ENCODE measurements at regions not wholly inside any gene's neighbourhood (a gene's known extent, or its start where the extent isn't known, plus 50 kb on each side); places are given as distances from the start of the nearest gene placed in this dataset.

DNA sequence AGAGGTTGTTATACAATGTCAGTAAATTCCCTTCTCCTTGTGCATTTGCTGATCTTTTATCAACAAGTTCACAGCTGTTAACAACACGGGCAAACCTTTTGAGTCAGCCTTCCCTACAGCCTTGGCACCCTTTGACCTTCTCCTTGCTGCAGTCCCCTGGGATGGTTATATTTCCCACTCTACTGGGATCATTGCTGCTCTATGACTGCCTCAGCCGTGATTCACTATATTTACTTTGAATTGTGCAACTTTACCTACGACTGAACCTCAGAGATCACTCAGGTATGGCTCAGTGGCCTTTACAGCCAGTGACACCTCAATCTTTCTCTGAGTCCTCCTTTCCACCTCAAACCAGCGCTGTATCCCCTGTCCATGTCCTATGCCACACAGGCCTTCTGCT is 1293.3 kb downstream of the EPHA7 start:
- intact Hi-C loops (cut with micrococcal nuclease; ENCODE audit: unreplicated experiment) = loop anchor here (1.0 to 10.0 kb wide), 4 partner anchors 16 to 519 kb away; no protein-coding TSS in a partner anchor
- H3K9me3 Mint-ChIP-seq (ENCODE audit: unreplicated experiment) = no peaks in the 10 kb centered on the region
- H3K4me1 Mint-ChIP-seq (ENCODE audit: low read depth, unreplicated experiment) = peaks cover 18% of the 10 kb centered on the region
- Histone ChIP-seq H3K4me3 (ENCODE audit: low read depth, low read length) (no peak overlapping the region), H3K4me1 (peaks cover 13% of the 10 kb centered on the region), H3K9me3 (no peaks in the 10 kb centered on the region), H3K27me3 (replicated peaks; ENCODE audit: control insufficient read depth, insufficient read depth, low read length) (no peaks in the 10 kb centered on the region), H3K36me3 (ENCODE audit: control insufficient read depth, insufficient read depth, low read length) (no peaks in the 10 kb centered on the region)
- no peaks in the 10 kb centered on the region for H3K36me3 Mint-ChIP-seq (ENCODE audit: insufficient read depth, unreplicated experiment)
- TF ChIP-seq, protein P1, sequence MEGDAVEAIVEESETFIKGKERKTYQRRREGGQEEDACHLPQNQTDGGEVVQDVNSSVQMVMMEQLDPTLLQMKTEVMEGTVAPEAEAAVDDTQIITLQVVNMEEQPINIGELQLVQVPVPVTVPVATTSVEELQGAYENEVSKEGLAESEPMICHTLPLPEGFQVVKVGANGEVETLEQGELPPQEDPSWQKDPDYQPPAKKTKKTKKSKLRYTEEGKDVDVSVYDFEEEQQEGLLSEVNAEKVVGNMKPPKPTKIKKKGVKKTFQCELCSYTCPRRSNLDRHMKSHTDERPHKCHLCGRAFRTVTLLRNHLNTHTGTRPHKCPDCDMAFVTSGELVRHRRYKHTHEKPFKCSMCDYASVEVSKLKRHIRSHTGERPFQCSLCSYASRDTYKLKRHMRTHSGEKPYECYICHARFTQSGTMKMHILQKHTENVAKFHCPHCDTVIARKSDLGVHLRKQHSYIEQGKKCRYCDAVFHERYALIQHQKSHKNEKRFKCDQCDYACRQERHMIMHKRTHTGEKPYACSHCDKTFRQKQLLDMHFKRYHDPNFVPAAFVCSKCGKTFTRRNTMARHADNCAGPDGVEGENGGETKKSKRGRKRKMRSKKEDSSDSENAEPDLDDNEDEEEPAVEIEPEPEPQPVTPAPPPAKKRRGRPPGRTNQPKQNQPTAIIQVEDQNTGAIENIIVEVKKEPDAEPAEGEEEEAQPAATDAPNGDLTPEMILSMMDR (IDR thresholded peaks at IDR 0.05; ENCODE audit: insufficient read depth in 1 of 2, low read depth in 1 of 2, low read length in 1 of 2, severe bottlenecking in 1 of 2, unreplicated experiment in 1 of 2) = no peak
- peak overlapping the region; percentile 0 for H3K4me3 Mint-ChIP-seq (ENCODE audit: unreplicated experiment)
- POLR2A ChIA-PET = no interaction called here
- no TSS peak for BruUV-seq (replicated peaks)
- H3K27me3 Mint-ChIP-seq (ENCODE audit: insufficient read depth, unreplicated experiment) = no peaks in the 10 kb centered on the region
- CTCF ChIA-PET = no interaction called here
- peak overlapping the region; percentile 19 for H3K27ac Mint-ChIP-seq (ENCODE audit: unreplicated experiment)
- peak; percentile 56 to 57 for DNase-seq

DNA sequence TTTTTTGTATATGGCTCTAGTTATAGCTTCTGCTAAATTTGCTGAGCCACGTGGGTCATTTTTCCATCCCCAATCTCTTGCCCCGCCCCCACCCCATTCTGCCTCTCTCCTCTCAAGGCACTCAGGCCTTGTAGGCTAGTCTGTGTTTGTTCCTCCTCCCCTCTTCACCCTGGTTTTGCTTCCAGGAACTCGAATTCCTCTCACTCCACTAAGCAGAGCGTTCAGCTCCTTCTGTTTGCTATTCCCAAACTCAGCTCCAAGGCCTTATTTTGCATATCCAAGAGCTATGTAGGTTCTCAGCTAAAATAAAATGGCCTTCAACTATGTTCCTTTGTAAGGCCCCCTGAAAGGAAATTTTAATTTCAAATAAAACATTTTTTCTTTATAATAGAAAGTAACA is 1293.7 kb downstream of the EPHA7 start:
- CTCF ChIA-PET = no interaction called here
- POLR2A ChIA-PET = no interaction called here
- Mint-ChIP-seq H3K36me3 (ENCODE audit: insufficient read depth, unreplicated experiment) (no peaks in the 10 kb centered on the region), H3K4me3 (ENCODE audit: unreplicated experiment) (peak overlapping the region; percentile 0), H3K27me3 (ENCODE audit: insufficient read depth, unreplicated experiment) (no peaks in the 10 kb centered on the region), H3K4me1 (ENCODE audit: low read depth, unreplicated experiment) (peaks cover 18% of the 10 kb centered on the region), H3K9me3 (ENCODE audit: unreplicated experiment) (no peaks in the 10 kb centered on the region), H3K27ac (ENCODE audit: unreplicated experiment) (peak overlapping the region; percentile 19)
- no peak for DNase-seq
- peaks cover 13% of the 10 kb centered on the region for H3K4me1 ChIP-seq
- BruUV-seq (replicated peaks) = no TSS peak
- H3K9me3 ChIP-seq = no peaks in the 10 kb centered on the region
- no peaks in the 10 kb centered on the region for H3K27me3 ChIP-seq (replicated peaks; ENCODE audit: control insufficient read depth, insufficient read depth, low read length)
- H3K4me3 ChIP-seq (ENCODE audit: low read depth, low read length) = no peak overlapping the region
- intact Hi-C loops (cut with micrococcal nuclease; ENCODE audit: unreplicated experiment) = loop anchor here (1.0 to 10.0 kb wide), 4 partner anchors 15 to 519 kb away; no protein-coding TSS in a partner anchor
- H3K36me3 ChIP-seq (ENCODE audit: control insufficient read depth, insufficient read depth, low read length) = no peaks in the 10 kb centered on the region
- TF ChIP-seq, protein P1 (IDR thresholded peaks at IDR 0.05; ENCODE audit: insufficient read depth in 1 of 2, low read depth in 1 of 2, low read length in 1 of 2, severe bottlenecking in 1 of 2, unreplicated experiment in 1 of 2) = no peak

DNA sequence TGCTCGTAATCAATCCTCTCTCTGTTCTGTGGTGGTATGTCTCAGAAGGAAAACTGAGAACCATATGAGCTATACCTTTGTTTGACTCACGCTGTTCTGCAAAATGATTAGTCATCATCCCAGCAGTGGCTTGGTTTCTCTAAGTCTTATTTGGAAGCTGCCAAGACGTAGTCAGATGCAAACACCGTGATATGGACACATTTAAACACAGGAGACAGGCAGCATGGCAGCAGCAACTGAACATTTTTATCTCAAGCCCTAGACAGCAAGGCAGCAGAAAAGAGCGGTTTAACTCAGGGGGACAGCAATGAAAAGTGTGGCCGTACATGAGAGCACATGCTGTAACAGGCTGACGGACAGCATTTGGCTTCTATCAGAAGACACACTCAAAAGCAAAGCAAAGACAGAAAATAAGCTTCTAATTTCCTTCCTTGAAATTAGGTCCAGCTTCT is 1295.1 kb downstream of the EPHA7 start:
- intact Hi-C loops (cut with micrococcal nuclease; ENCODE audit: unreplicated experiment) = loop anchor here (10.0 kb wide), 2 partner anchors 131 to 521 kb away; no protein-coding TSS in a partner anchor
- Histone ChIP-seq H3K4me1 (peaks cover 13% of the 10 kb centered on the region), H3K36me3 (ENCODE audit: control insufficient read depth, insufficient read depth, low read length) (no peaks in the 10 kb centered on the region), H3K4me3 (ENCODE audit: low read depth, low read length) (no peak overlapping the region), H3K27me3 (replicated peaks; ENCODE audit: control insufficient read depth, insufficient read depth, low read length) (no peaks in the 10 kb centered on the region), H3K9me3 (no peaks in the 10 kb centered on the region)
- no peaks in the 10 kb centered on the region for H3K9me3 Mint-ChIP-seq (ENCODE audit: unreplicated experiment)
- peaks cover 3% of the 10 kb centered on the region for H3K27me3 Mint-ChIP-seq (ENCODE audit: insufficient read depth, unreplicated experiment)
- H3K27ac Mint-ChIP-seq (ENCODE audit: unreplicated experiment) = no peak overlapping the region
- TF ChIP-seq, protein P1 (IDR thresholded peaks at IDR 0.05; ENCODE audit: insufficient read depth in 1 of 2, low read depth in 1 of 2, low read length in 1 of 2, severe bottlenecking in 1 of 2, unreplicated experiment in 1 of 2) = no peak
- H3K4me3 Mint-ChIP-seq (ENCODE audit: unreplicated experiment) = no peak overlapping the region
- ChIA-PET POLR2A (no interaction called here), CTCF (no interaction called here)
- no peak for DNase-seq
- H3K36me3 Mint-ChIP-seq (ENCODE audit: insufficient read depth, unreplicated experiment) = no peaks in the 10 kb centered on the region
- BruUV-seq (replicated peaks) = no TSS peak
- H3K4me1 Mint-ChIP-seq (ENCODE audit: low read depth, unreplicated experiment) = peaks cover 18% of the 10 kb centered on the region

Measured in Caco-2 (cell line).